GM20000 (cell line): ENCODE measurements at regions not wholly inside any gene's neighbourhood (a gene's known extent, or its start where the extent isn't known, plus 50 kb on each side); places are given as distances from the start of the nearest gene placed in this dataset.

ENCODE experiments used
- DNase-seq: peaks from one replicate; pipeline ENCODE4 v3.0.0; 2012; ENCODE audit warnings: low spot score
- CTCF ChIP-seq: IDR thresholded peaks from 2 replicates; pipeline ENCODE4 v1.5.1; 2012; ENCODE audit warnings: mild to moderate bottlenecking, control low read depth; ENCODE audit errors: extremely low read depth, missing control alignments

- no peak for TF ChIP-seq CTCF
- no peak for DNase-seq
Observed at GRCh38 chr11:130625578-130626306, 177.3 kb downstream of the ADAMTS15 start.

GRCh38 chr11:130629039-130629438, 180.6 kb downstream of the ADAMTS15 start:
- TF ChIP-seq CTCF = no peak

GRCh38 chr11:130631119-130631518, 182.7 kb downstream of the ADAMTS15 start:
- DNase-seq = no peak

More at GRCh38 chr11:130629039-130629438, 180.6 kb downstream of the ADAMTS15 start:
- no peak for DNase-seq

GRCh38 chr11:130633466-130633865, 185.0 kb downstream of the ADAMTS15 start:
- no peak for TF ChIP-seq CTCF
- no peak for DNase-seq

More at GRCh38 chr11:130631119-130631518, 182.7 kb downstream of the ADAMTS15 start:
- no peak for TF ChIP-seq CTCF

GRCh38 chr11:130634186-130634585, 185.7 kb downstream of the ADAMTS15 start:
- TF ChIP-seq CTCF = no peak
- no peak for DNase-seq

- no peak for TF ChIP-seq CTCF
- DNase-seq = no peak
Observed at GRCh38 chr11:130634961-130635473, 186.6 kb downstream of the ADAMTS15 start.

- no peak for DNase-seq
Observed at GRCh38 chr11:130635937-130636630, 187.6 kb downstream of the ADAMTS15 start.

More at GRCh38 chr11:130635937-130636630, 187.6 kb downstream of the ADAMTS15 start:
- no peak for TF ChIP-seq CTCF
